IMR-90 (cell line): ENCODE measurements at regions not wholly inside any gene's neighbourhood (a gene's known extent, or its start where the extent isn't known, plus 50 kb on each side); places are given as distances from the start of the nearest gene placed in this dataset.
A peak's percentile ranks its signal among the peaks of the same experiment; 100 is the strongest.

Experiments used
- ATAC-seq: fragments of 200-7000 bp; cut with Tn5 transposase; 2 replicates; pipeline ENCODE4 v1.9.1; 2020; ENCODE audit warnings: low read depth, mild to moderate bottlenecking, moderate library complexity
- BruUV-seq: library from RNA; stranded (reverse); fragments of 400-500 nt; replicated peaks from 2 replicates; lab custom pipeline; 2021; lab: Mats Ljungman, UMichigan
- CTCF ChIA-PET: fragments of 300-600 bp; formaldehyde crosslinking; extraction: SDS; loops from one replicate; lab custom pipeline; 2021; ENCODE audit warnings: antibody characterized with exemption; lab: Yijun Ruan, JAX
- POLR2A ChIA-PET: fragments of 300-600 bp; sonication (Branson Sonifier 250); formaldehyde crosslinking; loops from one replicate; lab custom pipeline; 2022; ENCODE audit warnings: antibody characterized with exemption; ENCODE audit not compliant: unreplicated experiment; lab: Charles Lee
- DNase-seq: peaks from one replicate; pipeline ENCODE4 v3.0.0; 2013
- H2AFZ ChIP-seq: replicated peaks from 2 replicates; pipeline ENCODE3; 2013; ENCODE audit warnings: low read length, mild to moderate bottlenecking; ENCODE audit not compliant: poor library complexity
- H2AK5ac ChIP-seq: 2 replicates; pipeline ENCODE4 v1.6.1; 2013; ENCODE audit warnings: low read depth, low read length, inconsistent platforms
- H2AK9ac ChIP-seq: replicated peaks from 2 replicates; pipeline ENCODE3; 2013; ENCODE audit warnings: mild to moderate bottlenecking, low read depth, low read length, moderate library complexity; ENCODE audit not compliant: poor library complexity
- H2BK120ac ChIP-seq: 2 replicates; pipeline ENCODE4 v1.6.1; 2013; ENCODE audit warnings: low read depth, low read length, inconsistent platforms
- H2BK15ac ChIP-seq: 3 replicates; pipeline ENCODE4 v1.6.1; 2013; ENCODE audit warnings: low read depth, low read length, inconsistent platforms
- H2BK20ac ChIP-seq: 2 replicates; pipeline ENCODE4 v1.6.1; 2013; ENCODE audit warnings: low read depth, mild to moderate bottlenecking, inconsistent platforms, low read length, moderate library complexity
- H2BK5ac ChIP-seq: 2 replicates; pipeline ENCODE4 v1.6.1; 2013; ENCODE audit warnings: mild to moderate bottlenecking, low read depth, low read length, inconsistent platforms; ENCODE audit not compliant: poor library complexity, severe bottlenecking
- H3K14ac ChIP-seq: replicated peaks from 2 replicates; pipeline ENCODE4 v1.6.1; 2013; ENCODE audit warnings: low read depth, low read length, inconsistent platforms
- H3K18ac ChIP-seq: 2 replicates; pipeline ENCODE4 v1.6.1; 2013; ENCODE audit warnings: low read depth, low read length, control low read depth
- H3K23ac ChIP-seq: 2 replicates; pipeline ENCODE4 v1.6.1; 2013; ENCODE audit warnings: low read depth, low read length, inconsistent platforms
- H3K27ac ChIP-seq: 2 replicates; pipeline ENCODE4 v1.5.1; 2013; ENCODE audit warnings: mild to moderate bottlenecking, control low read depth, low read length; ENCODE audit not compliant: insufficient read depth
- H3K27me3 ChIP-seq: 2 replicates; pipeline ENCODE4 v1.6.1; 2013; ENCODE audit warnings: low read length; ENCODE audit not compliant: control insufficient read depth, insufficient read depth
- H3K36me3 ChIP-seq: 2 replicates; pipeline ENCODE4 v1.6.1; 2013; ENCODE audit warnings: low read length, mixed read lengths; ENCODE audit not compliant: control insufficient read depth, insufficient read depth
- H3K4ac ChIP-seq: 2 replicates; pipeline ENCODE4 v1.6.1; 2013; ENCODE audit warnings: low read depth, low read length, inconsistent platforms
- H3K4me1 ChIP-seq: 2 replicates; pipeline ENCODE4 v1.6.1; 2013; ENCODE audit warnings: low read length, mixed read lengths; ENCODE audit not compliant: control insufficient read depth, insufficient read depth
- H3K4me2 ChIP-seq: 2 replicates; pipeline ENCODE4 v1.6.1; 2013; ENCODE audit warnings: low read depth, mild to moderate bottlenecking, control low read depth, low read length, moderate library complexity
- H3K4me3 ChIP-seq: 2 replicates; pipeline ENCODE4 v1.5.1; 2013; ENCODE audit warnings: low read depth, mild to moderate bottlenecking, control low read depth, low read length, moderate library complexity; ENCODE audit not compliant: insufficient read depth
- H3K56ac ChIP-seq: 2 replicates; pipeline ENCODE4 v1.6.1; 2013; ENCODE audit warnings: low read length, inconsistent platforms; ENCODE audit not compliant: insufficient read depth; ENCODE audit errors: extremely low read depth
- H3K79me1 ChIP-seq, 2 experiments: 2 replicates each; pipeline ENCODE4 v1.6.1; 2013; ENCODE audit warnings: low read length in 2 of 2, inconsistent platforms in 1 of 2, low read depth in 1 of 2
- H3K9ac ChIP-seq: 2 replicates; pipeline ENCODE4 v1.6.1; 2013; ENCODE audit warnings: low read depth, low read length, control low read depth
- H3K9me1 ChIP-seq: 2 replicates; pipeline ENCODE4 v1.6.1; 2013; ENCODE audit warnings: low read length, inconsistent platforms; ENCODE audit not compliant: insufficient read depth
- H3K9me3 ChIP-seq: 2 replicates; pipeline ENCODE4 v1.6.1; 2013; ENCODE audit warnings: low read length; ENCODE audit not compliant: control insufficient read depth, insufficient read depth
- H4K20me1 ChIP-seq: 2 replicates; pipeline ENCODE4 v1.6.1; 2013; ENCODE audit warnings: low read length, inconsistent platforms; ENCODE audit not compliant: insufficient read depth
- H4K5ac ChIP-seq: 2 replicates; pipeline ENCODE4 v1.6.1; 2013; ENCODE audit warnings: mild to moderate bottlenecking, low read depth, low read length, control low read depth
- H4K8ac ChIP-seq, 2 experiments: 2 replicates each; pipeline ENCODE4 v1.6.1; 2013; ENCODE audit warnings: low read depth in 2 of 2, low read length in 2 of 2, control low read depth in 1 of 2, inconsistent platforms in 1 of 2
- H4K91ac ChIP-seq: 2 replicates; pipeline ENCODE4 v1.6.1; 2013; ENCODE audit warnings: low read depth, low read length, inconsistent platforms; ENCODE audit not compliant: insufficient read depth
- CHD1 ChIP-seq: IDR thresholded peaks from 2 replicates; pipeline ENCODE4 v1.6.1; 2012; ENCODE audit warnings: low read depth, low read length, improper control_type of control experiment
- MXI1 ChIP-seq: IDR thresholded peaks from 2 replicates; pipeline ENCODE4 v1.6.1; 2012; ENCODE audit warnings: low read depth, mild to moderate bottlenecking, low read length, moderate library complexity, borderline replicate concordance
- RAD21 ChIP-seq: IDR thresholded peaks from 2 replicates; pipeline ENCODE4 v1.6.1; 2012; ENCODE audit warnings: low read length, improper control_type of control experiment
- dilution Hi-C: fragments of 300-500 bp; cut with HindIII; formaldehyde crosslinking; loops from one replicate; pipeline ENCODE4 v1.14.3; 2018; ENCODE audit warnings: low sequenced_read_pairs; ENCODE audit not compliant: unreplicated experiment
- in situ Hi-C: fragments of 300-500 bp; cut with MboI; formaldehyde crosslinking; loops from 3 replicates; pipeline ENCODE4 v1.14.3; 2019; ENCODE audit warnings: low sequenced_read_pairs, inconsistent platforms, mixed read lengths
- intact Hi-C: fragments of 100-400 bp; cut with micrococcal nuclease; formaldehyde crosslinking; loops from 2 replicates; pipeline ENCODE4 v1.10.0; 2022
- TF ChIP-seq, protein P1 (sequence below): fragments of 150-350 bp; IDR thresholded peaks from 2 replicates; pipeline ENCODE4 v1.6.1; 2017; ENCODE audit warnings: mild to moderate bottlenecking, antibody characterized with exemption, low read length, low read depth

DNA sequence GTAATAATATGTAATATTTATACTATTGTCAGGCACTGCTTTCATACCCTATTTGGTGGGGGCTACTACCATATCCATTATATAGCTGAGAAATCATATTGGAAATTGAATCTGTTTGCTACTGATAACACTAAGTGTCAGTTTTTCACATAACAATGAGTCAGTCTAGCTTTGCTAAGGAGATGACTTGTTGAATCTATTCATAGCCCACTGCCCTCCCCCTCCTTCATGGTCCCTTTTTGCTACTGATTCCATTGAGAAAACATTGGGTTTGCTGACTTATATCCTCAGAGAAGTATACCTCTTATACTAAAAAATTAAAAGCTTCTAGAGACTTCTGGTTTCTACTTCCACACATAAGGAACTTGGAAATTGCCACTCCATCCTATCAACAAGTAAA, 1898.4 kb downstream of the STIM2 start:
- H2BK20ac ChIP-seq: no peak overlapping the region
- H3K9ac ChIP-seq: no peak overlapping the region
- H4K8ac ChIP-seq: no peak overlapping the region
- H3K4ac ChIP-seq: no peak overlapping the region
- in situ Hi-C loops: no loop called here
- H2BK15ac ChIP-seq: no peak overlapping the region
- H2AK5ac ChIP-seq: no peak overlapping the region
- H3K23ac ChIP-seq: no peak overlapping the region
- no peak overlapping the region for H3K14ac ChIP-seq
- DNase-seq (peak; percentile 44), ATAC-seq (no peak)
- no peaks in the 10 kb centered on the region for H3K9me1 ChIP-seq
- no peak overlapping the region for H4K5ac ChIP-seq
- TF ChIP-seq CHD1 (no peak), RAD21 (no peak), MXI1 (no peak)
- TF ChIP-seq, protein P1, sequence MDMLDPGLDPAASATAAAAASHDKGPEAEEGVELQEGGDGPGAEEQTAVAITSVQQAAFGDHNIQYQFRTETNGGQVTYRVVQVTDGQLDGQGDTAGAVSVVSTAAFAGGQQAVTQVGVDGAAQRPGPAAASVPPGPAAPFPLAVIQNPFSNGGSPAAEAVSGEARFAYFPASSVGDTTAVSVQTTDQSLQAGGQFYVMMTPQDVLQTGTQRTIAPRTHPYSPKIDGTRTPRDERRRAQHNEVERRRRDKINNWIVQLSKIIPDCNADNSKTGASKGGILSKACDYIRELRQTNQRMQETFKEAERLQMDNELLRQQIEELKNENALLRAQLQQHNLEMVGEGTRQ: no peak
- H2AK9ac ChIP-seq: no peak overlapping the region
- ChIA-PET POLR2A (no interaction called here), CTCF (interaction anchor here (0.8 kb wide), 1 partner anchor 37 kb away, joined by 3 read pairs; no protein-coding TSS in a partner anchor)
- H3K56ac ChIP-seq: no peak overlapping the region
- H3K36me3 ChIP-seq: no peaks in the 10 kb centered on the region
- H3K18ac ChIP-seq: no peak overlapping the region
- no peak overlapping the region for H2AFZ ChIP-seq
- H2BK5ac ChIP-seq: no peak overlapping the region
- H4K91ac ChIP-seq: no peak overlapping the region
- no TSS peak for BruUV-seq
- no peaks in the 10 kb centered on the region for H3K27me3 ChIP-seq
- no peak overlapping the region for H3K4me2 ChIP-seq
- H3K4me1 ChIP-seq: no peaks in the 10 kb centered on the region
- dilution Hi-C loops: no loop called here
- no peaks in the 10 kb centered on the region for H3K79me1 ChIP-seq
- H4K20me1 ChIP-seq: no peaks in the 10 kb centered on the region
- intact Hi-C loops: no loop called here
- H2BK120ac ChIP-seq: no peak overlapping the region
- H3K9me3 ChIP-seq: no peaks in the 10 kb centered on the region
- H3K27ac ChIP-seq: no peak overlapping the region
- no peak overlapping the region for H3K4me3 ChIP-seq
